Spleen (tissue), 11 donors: ENCODE measurements at regions not wholly inside any gene's neighbourhood (a gene's known extent, or its start where the extent isn't known, plus 50 kb on each side); places are given as distances from the start of the nearest gene placed in this dataset.

ENCODE experiments used
- DNase-seq: peaks from one replicate; pipeline ENCODE4 v3.0.0-alpha.2; 2020
- H3K27ac ChIP-seq, 8 donors: fragments of 200-600 bp; sonication (generic) in 7 of 8; 1 replicate in 4 of 8; 2 replicates in 4 of 8; pipeline versions ENCODE4 v1.5.0 to v1.8.0; 2016 to 2021; ENCODE audit warnings: inconsistent platforms in 4 of 8, mild to moderate bottlenecking in 4 of 8, moderate library complexity in 1 of 8
- H3K27me3 ChIP-seq, 7 donors: fragments of 200-600 bp; sonication (generic) in 6 of 7; replicated peaks in 1 of 7; 1 replicate in 4 of 7; 2 replicates in 3 of 7; pipeline versions ENCODE4 v1.5.0 to v1.8.0; 2016 to 2021; ENCODE audit warnings: inconsistent platforms in 3 of 7, mild to moderate bottlenecking in 1 of 7
- H3K36me3 ChIP-seq, 6 donors: fragments of 200-600 bp; sonication (generic) in 5 of 6; 1 replicate in 4 of 6; 2 replicates in 2 of 6; pipeline versions ENCODE4 v1.5.0 to v1.8.0; 2016 to 2021; ENCODE audit warnings: inconsistent platforms in 2 of 6
- H3K4me1 ChIP-seq, 6 donors: fragments of 200-600 bp; sonication (generic) in 5 of 6; 1 replicate in 3 of 6; 2 replicates in 3 of 6; pipeline versions ENCODE4 v1.5.0 to v1.8.0; 2016 to 2021; ENCODE audit warnings: inconsistent platforms in 3 of 6
- H3K4me3 ChIP-seq, 8 donors: fragments of 200-600 bp; sonication (generic) in 7 of 8; 1 replicate in 4 of 8; 2 replicates in 4 of 8; pipeline versions ENCODE4 v1.5.0 to v1.8.0; 2016 to 2021; ENCODE audit warnings: inconsistent platforms in 4 of 8, mild to moderate bottlenecking in 4 of 8, moderate library complexity in 2 of 8
- H3K9me3 ChIP-seq, 8 donors: fragments of 200-600 bp; sonication (generic) in 7 of 8; 1 replicate in 4 of 8; 2 replicates in 4 of 8; pipeline versions ENCODE4 v1.5.0 to v1.8.0; 2016 to 2021; ENCODE audit warnings: inconsistent platforms in 4 of 8
- CTCF ChIP-seq, 11 experiments: fragments of 200-600 bp in 7 of 11; fragments of 450-650 bp in 4 of 11; sonication (generic) in 4 of 11; IDR thresholded peaks in 8 of 11; conservative IDR thresholded peaks in 3 of 11; 1 replicate in 7 of 11; 2 replicates in 4 of 11; pipeline versions ENCODE4 v1.4.0 to v1.8.0; 2016 to 2021; ENCODE audit warnings: antibody characterized with exemption in 11 of 11, inconsistent platforms in 4 of 11, mild to moderate bottlenecking in 1 of 11
- POLR2A ChIP-seq, 3 donors: fragments of 450-650 bp; IDR thresholded peaks; one replicate each; pipeline ENCODE4 v1.5.1; 2017; ENCODE audit warnings: antibody characterized with exemption in 3 of 3, mild to moderate bottlenecking in 1 of 3
- POLR2AphosphoS5 ChIP-seq, 3 donors: sonication (generic); formaldehyde crosslinking; IDR thresholded peaks; one replicate each; pipeline ENCODE4 v1.5.1; 2017; ENCODE audit warnings: antibody characterized with exemption in 3 of 3
- WGBS, 5 donors: extraction: QIAGEN DNeasy Blood & Tissue Kit in 3 of 5; methylation state at CpG; one replicate each; pipeline versions ENCODE4 v1.1.5 to v1.1.7; 2013 to 2018; 5-methylcytosine and 5-hydroxymethylcytosine counted together
- intact Hi-C: fragments of 100-400 bp; cut with DNase I; formaldehyde crosslinking; loops from one replicate; pipeline ENCODE4 v1.15.0; 2023; ENCODE audit warnings: low total_unique reads
- donor health status: healthy with polysubstance abuse.
- donor health status: DM: no; HTN: no; CAD: no; lungs with moderate emphysema.
- donor health status: DM: no; HTN: no; CAD: no.
- donor health status: Bipolar disorder and iron deficiency.
- donor health status: healthy.
- donor health status: DM: no; HTN: no; CAD: no.
- donor health status: DM: yes; HTN: yes; CAD: no.

GRCh38 chrX:7372825-7373525 is 225.0 kb upstream of the PUDP start:
- TF ChIP-seq POLR2A (IDR thresholded peaks at IDR 0.05) (no peak), CTCF (IDR thresholded peaks at IDR 0.05 in 8 of 11, conservative IDR thresholded peaks at IDR 0.05 in 3 of 11) (no peak), POLR2AphosphoS5 (IDR thresholded peaks at IDR 0.05) (no peak)
- intact Hi-C loops: no loop called here
- WGBS, 5 donors: 59 to 78% (median 67%) methylated on average over 7 of the region's 7 CpGs

GRCh38 chrX:7362111-7362510 is 214.2 kb upstream of the PUDP start:
- H3K36me3 ChIP-seq: no peaks in the 10 kb centered on the region
- H3K9me3 ChIP-seq: no peaks in the 10 kb centered on the region
- no peak overlapping the region for H3K4me3 ChIP-seq
- 82 to 100% (median 88%) methylated on average over 1 to 2 of the region's 2 CpGs for WGBS, 5 donors
- DNase-seq: no peak
- no peak overlapping the region for H3K27ac ChIP-seq
- no peaks in the 10 kb centered on the region for H3K27me3 ChIP-seq
- H3K4me1 ChIP-seq: no peaks in the 10 kb centered on the region
- no peak for TF ChIP-seq POLR2AphosphoS5 (IDR thresholded peaks at IDR 0.05)
- intact Hi-C loops: no loop called here

More at GRCh38 chrX:7372825-7373525, 225.0 kb upstream of the PUDP start:
- H3K4me3 ChIP-seq: no peak overlapping the region
- no peaks in the 10 kb centered on the region for H3K4me1 ChIP-seq
- no peaks in the 10 kb centered on the region for H3K27me3 ChIP-seq
- H3K9me3 ChIP-seq: peaks cover 0 to 51% (median 19%) of the 10 kb centered on the region in 8 donors
- no peak overlapping the region for H3K27ac ChIP-seq
- no peaks in the 10 kb centered on the region for H3K36me3 ChIP-seq
- no peak for DNase-seq

- WGBS, 5 donors: 69 to 88% (median 82%) methylated on average over 1 of the region's 1 CpG
- H3K4me3 ChIP-seq: no peak overlapping the region
- H3K36me3 ChIP-seq: peaks cover 0 to 13% (median 0%) of the 10 kb centered on the region in 6 donors
- no peaks in the 10 kb centered on the region for H3K27me3 ChIP-seq
- intact Hi-C loops: no loop called here
- TF ChIP-seq CTCF (IDR thresholded peaks at IDR 0.05 in 8 of 11, conservative IDR thresholded peaks at IDR 0.05 in 3 of 11) (no peak), POLR2AphosphoS5 (IDR thresholded peaks at IDR 0.05) (no peak), POLR2A (IDR thresholded peaks at IDR 0.05) (no peak)
- H3K9me3 ChIP-seq: no peaks in the 10 kb centered on the region
- H3K27ac ChIP-seq: no peak overlapping the region
- H3K4me1 ChIP-seq: no peaks in the 10 kb centered on the region
- no peak for DNase-seq
Measured at GRCh38 chrX:7351926-7352325, 204.0 kb upstream of the PUDP start.

- no peaks in the 10 kb centered on the region for H3K4me1 ChIP-seq
- TF ChIP-seq POLR2AphosphoS5 (IDR thresholded peaks at IDR 0.05) (no peak), CTCF (IDR thresholded peaks at IDR 0.05 in 8 of 11, conservative IDR thresholded peaks at IDR 0.05 in 3 of 11) (no peak), POLR2A (IDR thresholded peaks at IDR 0.05) (no peak)
- H3K36me3 ChIP-seq: peaks cover 0 to 13% (median 0%) of the 10 kb centered on the region in 6 donors
- intact Hi-C loops: no loop called here
- WGBS, 5 donors: 77 to 88% (median 82%) methylated on average over 5 of the region's 5 CpGs
- no peaks in the 10 kb centered on the region for H3K27me3 ChIP-seq
- H3K4me3 ChIP-seq: no peak overlapping the region
- no peaks in the 10 kb centered on the region for H3K9me3 ChIP-seq
- H3K27ac ChIP-seq: no peak overlapping the region
- DNase-seq: no peak
Measured at GRCh38 chrX:7347465-7347864, 199.5 kb upstream of the PUDP start.
